SU-DHL-6 (cell line): ENCODE measurements at regions not wholly inside any gene's neighbourhood (a gene's known extent, or its start where the extent isn't known, plus 50 kb on each side); places are given as distances from the start of the nearest gene placed in this dataset.

Experiments
- CTCF ChIP-seq: fragments of 200-600 bp; sonication (generic); IDR thresholded peaks from one replicate; pipeline ENCODE4 v1.5.1; 2017; ENCODE audit warnings: antibody characterized with exemption, mild to moderate bottlenecking, low read length, moderate library complexity; ENCODE audit not compliant: insufficient read depth, poor library complexity, severe bottlenecking
- EZH2phosphoT487 ChIP-seq: fragments of 200-600 bp; sonication (generic), shearing (Covaris generic); conservative IDR thresholded peaks from 2 replicates; pipeline ENCODE4 v1.6.1; 2018; ENCODE audit warnings: mild to moderate bottlenecking, antibody characterized with exemption, low read length, moderate library complexity, mixed read lengths

GRCh38 chr12:115013236-115013981 is 329.4 kb upstream of the TBX3 start:
- TF ChIP-seq CTCF (no peak), EZH2phosphoT487 (no peak)
